ENCODE measurements at regions not wholly inside any gene's neighbourhood (a gene's known extent, or its start where the extent isn't known, plus 50 kb on each side); places are given as distances from the start of the nearest gene placed in this dataset.

- Histone ChIP-seq H3K27me3 (ENCODE audit: control insufficient read depth in 2 of 2, insufficient read depth in 2 of 2, low read length in 2 of 2) (no peaks in the 10 kb centered on the region), H3K9ac (replicated peaks; ENCODE audit: extremely low read depth, insufficient read depth, low read length) (no peak overlapping the region), H3K27ac (ENCODE audit: insufficient read depth, low read depth, low read length) (no peak overlapping the region), H3K4me1 (ENCODE audit: control insufficient read depth, extremely low read depth, insufficient read depth, low read length) (no peaks in the 10 kb centered on the region), H2AFZ (ENCODE audit: low read depth, low read length) (no peak overlapping the region), H3K4me3 (replicated peaks in 1 of 3; ENCODE audit: insufficient read depth in 1 of 3, low read depth in 1 of 3, low read length in 3 of 3) (no peak overlapping the region), H3K9me1 (replicated peaks; ENCODE audit: control insufficient read depth, extremely low read depth, insufficient read depth, low read length) (no peaks in the 10 kb centered on the region), H3K4me2 (ENCODE audit: insufficient read depth, low read length) (no peak overlapping the region), H3K79me2 (ENCODE audit: control insufficient read depth, insufficient read depth, low read length) (no peaks in the 10 kb centered on the region), H3K36me3 (ENCODE audit: control insufficient read depth in 2 of 2, extremely low read depth in 1 of 2, insufficient read depth in 2 of 2, low read length in 2 of 2) (no peaks in the 10 kb centered on the region), H4K20me1 (replicated peaks; ENCODE audit: control insufficient read depth, extremely low read depth, insufficient read depth, low read length) (no peaks in the 10 kb centered on the region), H3K9me3 (replicated peaks; ENCODE audit: control insufficient read depth, insufficient read depth, low read length) (no peaks in the 10 kb centered on the region)
- intact Hi-C loops (cut with micrococcal nuclease) (no loop called here), dilution Hi-C loops (cut with MboI; ENCODE audit: extremely low pct_ligation_motif_present, low sequenced_read_pairs) (no loop called here)
- DNase-seq (ENCODE audit: low read depth, low spot score): no peak
- ChIA-PET POLR2A (no interaction called here), CTCF (no interaction called here)
- TF ChIP-seq MYC (IDR thresholded peaks at IDR 0.05; ENCODE audit: low read depth, low read length) (no peak), POLR2A (IDR thresholded peaks at IDR 0.05; ENCODE audit: low read depth, low read length) (no peak), POLR2AphosphoS5 (IDR thresholded peaks at IDR 0.05; ENCODE audit: insufficient read depth, low read depth, low read length) (no peak), JUN (IDR thresholded peaks at IDR 0.05; ENCODE audit: borderline replicate concordance, insufficient read depth, insufficient read length, low read depth) (no peak), MAX (IDR thresholded peaks at IDR 0.05; ENCODE audit: insufficient read depth, insufficient read length) (no peak), EZH2 (IDR thresholded peaks at IDR 0.05; ENCODE audit: borderline replicate concordance, low read depth, low read length, severe bottlenecking) (no peak), FOS (IDR thresholded peaks at IDR 0.05; ENCODE audit: borderline replicate concordance, insufficient read depth, low read length) (no peak)
- TF ChIP-seq, protein P1, sequence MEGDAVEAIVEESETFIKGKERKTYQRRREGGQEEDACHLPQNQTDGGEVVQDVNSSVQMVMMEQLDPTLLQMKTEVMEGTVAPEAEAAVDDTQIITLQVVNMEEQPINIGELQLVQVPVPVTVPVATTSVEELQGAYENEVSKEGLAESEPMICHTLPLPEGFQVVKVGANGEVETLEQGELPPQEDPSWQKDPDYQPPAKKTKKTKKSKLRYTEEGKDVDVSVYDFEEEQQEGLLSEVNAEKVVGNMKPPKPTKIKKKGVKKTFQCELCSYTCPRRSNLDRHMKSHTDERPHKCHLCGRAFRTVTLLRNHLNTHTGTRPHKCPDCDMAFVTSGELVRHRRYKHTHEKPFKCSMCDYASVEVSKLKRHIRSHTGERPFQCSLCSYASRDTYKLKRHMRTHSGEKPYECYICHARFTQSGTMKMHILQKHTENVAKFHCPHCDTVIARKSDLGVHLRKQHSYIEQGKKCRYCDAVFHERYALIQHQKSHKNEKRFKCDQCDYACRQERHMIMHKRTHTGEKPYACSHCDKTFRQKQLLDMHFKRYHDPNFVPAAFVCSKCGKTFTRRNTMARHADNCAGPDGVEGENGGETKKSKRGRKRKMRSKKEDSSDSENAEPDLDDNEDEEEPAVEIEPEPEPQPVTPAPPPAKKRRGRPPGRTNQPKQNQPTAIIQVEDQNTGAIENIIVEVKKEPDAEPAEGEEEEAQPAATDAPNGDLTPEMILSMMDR (IDR thresholded peaks at IDR 0.05; ENCODE audit: extremely low read depth in 1 of 2, insufficient read depth in 1 of 2, low read depth in 1 of 2, low read length in 2 of 2): no peak
- no TSS peak for BruUV-seq (replicated peaks)
- no peak for FAIRE-seq
Measured at GRCh38 chr7:136652635-136653370, 215.6 kb upstream of the CHRM2 start.

Measured in endothelial cell of umbilical vein (primary cell).